OCI-LY1 (cell line): ENCODE measurements at regions not wholly inside any gene's neighbourhood (a gene's known extent, or its start where the extent isn't known, plus 50 kb on each side); places are given as distances from the start of the nearest gene placed in this dataset.

ENCODE experiments used
- CTCF ChIP-seq: fragments of 200-600 bp; sonication (generic), shearing (Covaris generic); IDR thresholded peaks from 2 replicates; pipeline ENCODE4 v1.5.1; 2017; ENCODE audit warnings: mild to moderate bottlenecking, antibody characterized with exemption, low read length, moderate library complexity, mixed read lengths
- EZH2 ChIP-seq: fragments of 200-600 bp; sonication (generic), shearing (Covaris generic); IDR thresholded peaks from 2 replicates; pipeline ENCODE4 v1.8.0; 2017; ENCODE audit warnings: borderline replicate concordance, mixed run types, mild to moderate bottlenecking, antibody characterized with exemption, low read length, moderate library complexity, mixed read lengths

- TF ChIP-seq CTCF (no peak), EZH2 (no peak)
These were observed 97.5 kb upstream of the PHYHIPL start for GRCh38 chr10:59078978-59079377.
